SK-N-MC (cell line): ENCODE measurements at regions not wholly inside any gene's neighbourhood (a gene's known extent, or its start where the extent isn't known, plus 50 kb on each side); places are given as distances from the start of the nearest gene placed in this dataset.

Experiments used
- EZH2 ChIP-seq: fragments of 200-600 bp; sonication (generic); IDR thresholded peaks from one replicate; pipeline ENCODE4 v1.6.1; 2017; ENCODE audit warnings: antibody characterized with exemption
- FOXP2 ChIP-seq: optimal IDR thresholded peaks from 2 replicates; pipeline ENCODE3; 2011; ENCODE audit warnings: mild to moderate bottlenecking, moderate library complexity; ENCODE audit not compliant: insufficient read depth; ENCODE audit errors: extremely low read length, control extremely low read depth
- POLR2AphosphoS5 ChIP-seq: IDR thresholded peaks from 2 replicates; pipeline ENCODE4 v1.6.1; 2012; ENCODE audit warnings: mild to moderate bottlenecking, low read depth, low read length, borderline replicate concordance

- TF ChIP-seq EZH2 = no peak
- no peak for TF ChIP-seq POLR2AphosphoS5
- TF ChIP-seq FOXP2 = no peak
Measured at GRCh38 chr4:96247096-96247495, 407.2 kb downstream of the PDHA2 start.
